ENCODE measurements at regions not wholly inside any gene's neighbourhood (a gene's known extent, or its start where the extent isn't known, plus 50 kb on each side); places are given as distances from the start of the nearest gene placed in this dataset.

DNA sequence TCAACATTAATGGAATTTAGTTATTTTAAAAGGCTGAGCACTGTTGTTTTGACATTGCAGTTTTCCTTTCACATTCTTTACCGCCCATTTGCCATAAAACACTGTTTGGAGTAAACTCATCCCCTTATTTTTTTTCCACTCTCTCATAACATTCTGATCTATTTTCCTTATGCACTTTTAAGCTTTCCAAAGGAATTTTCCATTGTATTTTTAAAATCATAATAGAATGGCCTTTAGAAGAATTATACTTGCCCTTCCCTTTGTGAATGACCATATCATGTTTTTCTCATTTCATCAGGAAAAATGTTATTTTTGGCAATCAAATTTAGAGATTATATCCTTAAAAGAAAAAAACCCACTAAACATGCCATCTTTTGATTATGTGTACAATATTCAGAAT is 1074.2 kb downstream of the STIM2 start:
- no peak overlapping the region for H3K27ac Mint-ChIP-seq
- peaks cover 5% of the 10 kb centered on the region for H3K9me3 Mint-ChIP-seq
- no peaks in the 10 kb centered on the region for H3K4me1 ChIP-seq (ENCODE audit: insufficient read depth, low read length)
- H3K9me3 ChIP-seq (ENCODE audit: control insufficient read depth in 1 of 2, insufficient read depth in 1 of 2, low read length in 2 of 2), result no peaks in the 10 kb centered on the region
- TF ChIP-seq, protein P1, sequence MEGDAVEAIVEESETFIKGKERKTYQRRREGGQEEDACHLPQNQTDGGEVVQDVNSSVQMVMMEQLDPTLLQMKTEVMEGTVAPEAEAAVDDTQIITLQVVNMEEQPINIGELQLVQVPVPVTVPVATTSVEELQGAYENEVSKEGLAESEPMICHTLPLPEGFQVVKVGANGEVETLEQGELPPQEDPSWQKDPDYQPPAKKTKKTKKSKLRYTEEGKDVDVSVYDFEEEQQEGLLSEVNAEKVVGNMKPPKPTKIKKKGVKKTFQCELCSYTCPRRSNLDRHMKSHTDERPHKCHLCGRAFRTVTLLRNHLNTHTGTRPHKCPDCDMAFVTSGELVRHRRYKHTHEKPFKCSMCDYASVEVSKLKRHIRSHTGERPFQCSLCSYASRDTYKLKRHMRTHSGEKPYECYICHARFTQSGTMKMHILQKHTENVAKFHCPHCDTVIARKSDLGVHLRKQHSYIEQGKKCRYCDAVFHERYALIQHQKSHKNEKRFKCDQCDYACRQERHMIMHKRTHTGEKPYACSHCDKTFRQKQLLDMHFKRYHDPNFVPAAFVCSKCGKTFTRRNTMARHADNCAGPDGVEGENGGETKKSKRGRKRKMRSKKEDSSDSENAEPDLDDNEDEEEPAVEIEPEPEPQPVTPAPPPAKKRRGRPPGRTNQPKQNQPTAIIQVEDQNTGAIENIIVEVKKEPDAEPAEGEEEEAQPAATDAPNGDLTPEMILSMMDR (IDR thresholded peaks at IDR 0.05), result no peak
- ChIA-PET POLR2A (no interaction called here), CTCF (no interaction called here)
- no peak overlapping the region for H3K4me3 ChIP-seq (ENCODE audit: low read length)
- H3K4me3 Mint-ChIP-seq, result no peak overlapping the region
- no peak overlapping the region for H3K27ac ChIP-seq (ENCODE audit: low read depth in 1 of 2, low read length in 2 of 2)
- no peak for DNase-seq
- no peak for ATAC-seq (ENCODE audit: poor library complexity)
- intact Hi-C loops (cut with DNase I, micrococcal nuclease), result no loop called here
- H3K36me3 ChIP-seq (ENCODE audit: insufficient read depth, low read length), result no peaks in the 10 kb centered on the region
- no peaks in the 10 kb centered on the region for H3K27me3 Mint-ChIP-seq
- no peaks in the 10 kb centered on the region for H3K27me3 ChIP-seq (ENCODE audit: control insufficient read depth in 1 of 2, insufficient read depth in 2 of 2, low read length in 2 of 2)
- H3K36me3 Mint-ChIP-seq (ENCODE audit: low read depth), result no peaks in the 10 kb centered on the region
- no peaks in the 10 kb centered on the region for H3K4me1 Mint-ChIP-seq (ENCODE audit: low read depth)

- Mint-ChIP-seq H3K4me1 (ENCODE audit: low read depth) (no peaks in the 10 kb centered on the region), H3K9me3 (peaks cover 10% of the 10 kb centered on the region), H3K36me3 (ENCODE audit: low read depth) (no peaks in the 10 kb centered on the region), H3K27ac (no peak overlapping the region), H3K27me3 (no peaks in the 10 kb centered on the region), H3K4me3 (no peak overlapping the region)
- Histone ChIP-seq H3K4me3 (ENCODE audit: low read length) (no peak overlapping the region), H3K27me3 (ENCODE audit: control insufficient read depth in 1 of 2, insufficient read depth in 2 of 2, low read length in 2 of 2) (no peaks in the 10 kb centered on the region), H3K36me3 (ENCODE audit: insufficient read depth, low read length) (no peaks in the 10 kb centered on the region), H3K9me3 (ENCODE audit: control insufficient read depth in 1 of 2, insufficient read depth in 1 of 2, low read length in 2 of 2) (no peaks in the 10 kb centered on the region), H3K27ac (ENCODE audit: low read depth in 1 of 2, low read length in 2 of 2) (no peak overlapping the region), H3K4me1 (ENCODE audit: insufficient read depth, low read length) (no peaks in the 10 kb centered on the region)
- intact Hi-C loops (cut with DNase I, micrococcal nuclease), result no loop called here
- ChIA-PET CTCF (no interaction called here), POLR2A (no interaction called here)
- TF ChIP-seq, protein P1 (IDR thresholded peaks at IDR 0.05), result no peak
- DNase-seq, result no peak
- ATAC-seq (ENCODE audit: poor library complexity), result no peak
These were observed 1086.2 kb downstream of the STIM2 start for GRCh38 chr4:27946799-27947198.

GRCh38 chr4:27947302-27947701 is 1086.7 kb downstream of the STIM2 start:
- intact Hi-C loops (cut with DNase I, micrococcal nuclease), result no loop called here
- ATAC-seq (ENCODE audit: poor library complexity), result no peak
- Histone ChIP-seq H3K27ac (ENCODE audit: low read depth in 1 of 2, low read length in 2 of 2) (no peak overlapping the region), H3K9me3 (ENCODE audit: control insufficient read depth in 1 of 2, insufficient read depth in 1 of 2, low read length in 2 of 2) (no peaks in the 10 kb centered on the region), H3K27me3 (ENCODE audit: control insufficient read depth in 1 of 2, insufficient read depth in 2 of 2, low read length in 2 of 2) (no peaks in the 10 kb centered on the region), H3K4me3 (ENCODE audit: low read length) (no peak overlapping the region), H3K4me1 (ENCODE audit: insufficient read depth, low read length) (no peaks in the 10 kb centered on the region), H3K36me3 (ENCODE audit: insufficient read depth, low read length) (no peaks in the 10 kb centered on the region)
- TF ChIP-seq, protein P1 (IDR thresholded peaks at IDR 0.05), result no peak
- no peaks in the 10 kb centered on the region for H3K4me1 Mint-ChIP-seq (ENCODE audit: low read depth)
- no peak for DNase-seq
- no peak overlapping the region for H3K4me3 Mint-ChIP-seq
- H3K27ac Mint-ChIP-seq, result no peak overlapping the region
- CTCF ChIA-PET, result no interaction called here
- no peaks in the 10 kb centered on the region for H3K36me3 Mint-ChIP-seq (ENCODE audit: low read depth)
- POLR2A ChIA-PET, result no interaction called here
- H3K27me3 Mint-ChIP-seq, result no peaks in the 10 kb centered on the region
- peaks cover 10% of the 10 kb centered on the region for H3K9me3 Mint-ChIP-seq

Measured in CD4-positive, alpha-beta T cell (primary cell).